Small intestine (tissue), 7 donors: ENCODE measurements at regions not wholly inside any gene's neighbourhood (a gene's known extent, or its start where the extent isn't known, plus 50 kb on each side); places are given as distances from the start of the nearest gene placed in this dataset.

Source experiments
- DNase-seq, 2 donors: peaks; one replicate each; pipeline versions ENCODE4 v3.0.0 to v3.0.0-alpha.2; 2013
- FAIRE-seq: peaks from 2 replicates; lab custom pipeline; 2012; peaks lifted over from hg19 to GRCh38; lab: Jason Lieb, UNC
- H3K27ac ChIP-seq, 3 donors: one replicate each; pipeline ENCODE4 v1.5.1; 2013; ENCODE audit warnings: low read length in 2 of 3, mild to moderate bottlenecking in 2 of 3, control low read depth in 1 of 3, inconsistent platforms in 1 of 3, low read depth in 1 of 3, moderate library complexity in 1 of 3
- H3K27me3 ChIP-seq, 3 donors: one replicate each; pipeline ENCODE4 v1.6.1; 2013; ENCODE audit warnings: low read length in 3 of 3, inconsistent platforms in 1 of 3; ENCODE audit not compliant: control insufficient read depth in 3 of 3, insufficient read depth in 3 of 3
- H3K36me3 ChIP-seq, 3 donors: one replicate each; pipeline ENCODE4 v1.6.1; 2013; ENCODE audit warnings: low read length in 3 of 3, inconsistent platforms in 1 of 3, low read depth in 1 of 3, mild to moderate bottlenecking in 1 of 3, moderate library complexity in 1 of 3; ENCODE audit not compliant: control insufficient read depth in 3 of 3, insufficient read depth in 2 of 3
- H3K4me1 ChIP-seq, 3 donors: one replicate each; pipeline ENCODE4 v1.6.1; 2013; ENCODE audit warnings: low read length in 2 of 3, inconsistent platforms in 1 of 3, low read depth in 1 of 3, mild to moderate bottlenecking in 1 of 3, moderate library complexity in 1 of 3; ENCODE audit not compliant: control insufficient read depth in 3 of 3, insufficient read depth in 2 of 3
- H3K4me3 ChIP-seq, 3 donors: one replicate each; pipeline ENCODE4 v1.5.1; 2013; ENCODE audit warnings: low read length in 3 of 3, control low read depth in 1 of 3, inconsistent platforms in 1 of 3, low read depth in 1 of 3, mild to moderate bottlenecking in 1 of 3, moderate library complexity in 1 of 3
- H3K9me3 ChIP-seq, 2 donors: one replicate each; pipeline ENCODE4 v1.6.1; 2013; ENCODE audit warnings: low read depth in 1 of 2, low read length in 1 of 2; ENCODE audit not compliant: control insufficient read depth in 2 of 2, insufficient read depth in 1 of 2
- WGBS, 3 donors: extraction: QIAGEN DNeasy Blood & Tissue Kit; methylation state at CpG; one replicate each; pipeline ENCODE4 v1.1.7; 2013; 5-methylcytosine and 5-hydroxymethylcytosine counted together
- donor health status: healthy with polysubstance abuse.
- donor health status: control.
- donor health status: control.
- donor health status: Bipolar disorder and iron deficiency.
- donor health status: healthy.

- FAIRE-seq (no peak), DNase-seq (no peak)
- H3K4me1 ChIP-seq, result no peaks in the 10 kb centered on the region
- H3K9me3 ChIP-seq, result peaks cover 0 to 23% of the 10 kb centered on the region in 2 donors
- 85 to 93% (median 91%) methylated on average over 2 of the region's 2 CpGs for WGBS, 3 donors
- H3K36me3 ChIP-seq, result no peaks in the 10 kb centered on the region
- H3K4me3 ChIP-seq, result no peak overlapping the region
- no peak overlapping the region for H3K27ac ChIP-seq
- no peaks in the 10 kb centered on the region for H3K27me3 ChIP-seq
Observed at GRCh38 chr3:78268087-78268486, 1228.2 kb downstream of the ROBO2 start.

- WGBS, 3 donors, result 70 to 76% (median 75%) methylated on average over 5 of the region's 5 CpGs
- H3K4me1 ChIP-seq, result no peaks in the 10 kb centered on the region
- no peak for FAIRE-seq
- H3K27me3 ChIP-seq, result no peaks in the 10 kb centered on the region
- H3K27ac ChIP-seq, result no peak overlapping the region
- H3K36me3 ChIP-seq, result no peaks in the 10 kb centered on the region
- peaks cover 0 to 23% of the 10 kb centered on the region in 2 donors for H3K9me3 ChIP-seq
- no peak overlapping the region for H3K4me3 ChIP-seq
- no peak for DNase-seq
Observed at GRCh38 chr3:78268716-78269668, 1229.1 kb downstream of the ROBO2 start.

GRCh38 chr3:78273326-78273725 lies 1233.4 kb downstream of the ROBO2 start:
- H3K27me3 ChIP-seq, result no peaks in the 10 kb centered on the region
- H3K36me3 ChIP-seq, result no peaks in the 10 kb centered on the region
- WGBS, 3 donors, result 70 to 78% (median 73%) methylated on average over 4 of the region's 4 CpGs
- no peaks in the 10 kb centered on the region for H3K4me1 ChIP-seq
- no peak overlapping the region for H3K27ac ChIP-seq
- H3K9me3 ChIP-seq, result peaks cover 0 to 11% of the 10 kb centered on the region in 2 donors
- FAIRE-seq (no peak), DNase-seq (no peak)
- no peak overlapping the region for H3K4me3 ChIP-seq

GRCh38 chr3:78274475-78275065 lies 1234.7 kb downstream of the ROBO2 start:
- Histone ChIP-seq H3K27me3 (no peaks in the 10 kb centered on the region), H3K27ac (no peak overlapping the region), H3K4me1 (no peaks in the 10 kb centered on the region), H3K36me3 (no peaks in the 10 kb centered on the region), H3K4me3 (no peak overlapping the region), H3K9me3 (no peaks in the 10 kb centered on the region)
- WGBS, 3 donors, result 71 to 78% (median 72%) methylated on average over 2 of the region's 2 CpGs
- DNase-seq (no peak), FAIRE-seq (peak; percentile 93)

- Histone ChIP-seq H3K27ac (no peak overlapping the region), H3K4me1 (no peaks in the 10 kb centered on the region), H3K4me3 (no peak overlapping the region), H3K27me3 (no peaks in the 10 kb centered on the region), H3K36me3 (no peaks in the 10 kb centered on the region), H3K9me3 (no peaks in the 10 kb centered on the region)
- WGBS, 3 donors, result 76 to 83% (median 82%) methylated on average over 3 of the region's 3 CpGs
- DNase-seq, result no peak
- FAIRE-seq, result no peak
Observed at GRCh38 chr3:78275420-78275852, 1235.5 kb downstream of the ROBO2 start.

GRCh38 chr3:78277220-78277619 lies 1237.3 kb downstream of the ROBO2 start:
- no peaks in the 10 kb centered on the region for H3K27me3 ChIP-seq
- H3K4me3 ChIP-seq, result no peak overlapping the region
- no peak overlapping the region for H3K27ac ChIP-seq
- H3K36me3 ChIP-seq, result no peaks in the 10 kb centered on the region
- no peak for DNase-seq
- WGBS, 3 donors, result 86 to 88% (median 86%) methylated on average over 2 of the region's 2 CpGs
- H3K9me3 ChIP-seq, result peaks cover 0 to 8% of the 10 kb centered on the region in 2 donors
- FAIRE-seq, result no peak
- H3K4me1 ChIP-seq, result no peaks in the 10 kb centered on the region

- Histone ChIP-seq H3K36me3 (no peaks in the 10 kb centered on the region), H3K4me3 (no peak overlapping the region)
- no peak for FAIRE-seq
Observed at GRCh38 chr3:78277801-78278200, 1237.9 kb downstream of the ROBO2 start.

GRCh38 chr3:78279091-78279490 lies 1239.2 kb downstream of the ROBO2 start:
- Histone ChIP-seq H3K27me3 (no peaks in the 10 kb centered on the region), H3K36me3 (no peaks in the 10 kb centered on the region), H3K27ac (no peak overlapping the region), H3K9me3 (peaks cover 0 to 8% of the 10 kb centered on the region in 2 donors), H3K4me1 (no peaks in the 10 kb centered on the region), H3K4me3 (no peak overlapping the region)
- FAIRE-seq (no peak), DNase-seq (no peak)
- 67 to 71% (median 70%) methylated on average over 3 of the region's 3 CpGs for WGBS, 3 donors

More at GRCh38 chr3:78277801-78278200, 1237.9 kb downstream of the ROBO2 start:
- Histone ChIP-seq H3K27me3 (no peaks in the 10 kb centered on the region), H3K27ac (no peak overlapping the region), H3K4me1 (no peaks in the 10 kb centered on the region), H3K9me3 (peaks cover 0 to 8% of the 10 kb centered on the region in 2 donors)
- DNase-seq, result no peak
